GM23338 (cell line): ENCODE measurements at regions not wholly inside any gene's neighbourhood (a gene's known extent, or its start where the extent isn't known, plus 50 kb on each side); places are given as distances from the start of the nearest gene placed in this dataset.

Source experiments
- ATAC-seq: fragments of 200-7000 bp; cut with Tn5 transposase; 3 replicates; pipeline ENCODE4 v1.9.1; 2020
- DNase-seq: peaks from one replicate; pipeline ENCODE4 v3.0.0-alpha.2; 2015; ENCODE audit warnings: low spot score
- H2AFZ ChIP-seq: fragments of 200-600 bp; sonication (generic); 2 replicates; pipeline ENCODE4 v1.8.0; 2016; ENCODE audit warnings: antibody characterized with exemption, mild to moderate bottlenecking, moderate library complexity
- H3F3A ChIP-seq: fragments of 200-600 bp; sonication (generic); replicated peaks from 2 replicates; pipeline ENCODE4 v1.8.0; 2017; ENCODE audit warnings: antibody characterized with exemption, mixed run types, low read depth
- H3K27ac ChIP-seq: fragments of 200-600 bp; sonication (generic); 2 replicates; pipeline ENCODE4 v1.6.1; 2016; ENCODE audit warnings: low read depth
- H3K27me3 ChIP-seq: fragments of 200-600 bp; sonication (generic); 2 replicates; pipeline ENCODE4 v1.8.0; 2016; ENCODE audit warnings: mild to moderate bottlenecking, mixed run types, moderate library complexity; ENCODE audit not compliant: insufficient read depth
- H3K36me3 ChIP-seq: fragments of 200-600 bp; sonication (generic); 2 replicates; pipeline ENCODE4 v1.8.0; 2016; ENCODE audit warnings: mild to moderate bottlenecking; ENCODE audit not compliant: insufficient read depth
- H3K4me1 ChIP-seq: fragments of 200-600 bp; sonication (generic); 2 replicates; pipeline ENCODE4 v1.8.0; 2016; ENCODE audit warnings: mild to moderate bottlenecking, moderate library complexity; ENCODE audit not compliant: insufficient read depth
- H3K4me2 ChIP-seq: fragments of 200-600 bp; sonication (generic); 2 replicates; pipeline ENCODE4 v1.7.1; 2017; ENCODE audit warnings: mixed run types
- H3K4me3 ChIP-seq: fragments of 200-600 bp; sonication (generic); 2 replicates; pipeline ENCODE4 v1.6.1; 2016; ENCODE audit warnings: mixed run types
- H3K79me2 ChIP-seq: fragments of 200-600 bp; sonication (generic); replicated peaks from 2 replicates; pipeline ENCODE4 v1.8.0; 2017; ENCODE audit warnings: mild to moderate bottlenecking; ENCODE audit not compliant: insufficient read depth
- H3K9me2 ChIP-seq: fragments of 200-600 bp; sonication (generic); 2 replicates; pipeline ENCODE4 v1.8.0; 2017; ENCODE audit not compliant: insufficient read depth
- H4K20me1 ChIP-seq: fragments of 200-600 bp; sonication (generic); replicated peaks from 2 replicates; pipeline ENCODE4 v1.8.0; 2017; ENCODE audit warnings: mild to moderate bottlenecking; ENCODE audit not compliant: insufficient read depth
- H3K27ac Mint-ChIP-seq: 2 replicates; pipeline ENCODE4 v1.8.0; 2020; ENCODE audit warnings: inconsistent platforms, mild to moderate bottlenecking, moderate library complexity, mixed read lengths
- H3K27me3 Mint-ChIP-seq: 3 replicates; pipeline ENCODE4 v1.8.0; 2022; ENCODE audit warnings: low read depth, mild to moderate bottlenecking, moderate library complexity, mixed read lengths, inconsistent platforms; ENCODE audit not compliant: insufficient read depth, poor library complexity
- H3K36me3 Mint-ChIP-seq: 3 replicates; pipeline ENCODE4 v1.8.0; 2021; ENCODE audit warnings: low read depth, mild to moderate bottlenecking, inconsistent platforms, moderate library complexity, mixed read lengths
- H3K4me1 Mint-ChIP-seq: 3 replicates; pipeline ENCODE4 v1.8.0; 2020; ENCODE audit warnings: mild to moderate bottlenecking, inconsistent platforms, mixed read lengths
- H3K4me3 Mint-ChIP-seq: 3 replicates; pipeline ENCODE4 v1.8.0; 2021; ENCODE audit warnings: moderate library complexity, mild to moderate bottlenecking, inconsistent platforms, mixed read lengths
- H3K9me3 Mint-ChIP-seq: 3 replicates; pipeline ENCODE4 v1.8.0; 2020; ENCODE audit warnings: moderate library complexity, mild to moderate bottlenecking, inconsistent platforms, mixed read lengths
- CREB1 ChIP-seq: fragments of 250-450 bp; sonication (Bioruptor Pico); IDR thresholded peaks from 2 replicates; pipeline ENCODE4 v1.5.0; 2020; ENCODE audit warnings: low read depth, mild to moderate bottlenecking, moderate library complexity
- CTCF ChIP-seq, 2 experiments: fragments of 200-600 bp in 1 of 2; sonication (generic) in 1 of 2; conservative IDR thresholded peaks; 2 replicates each; pipeline versions ENCODE4 v1.5.1 to v1.6.1; 2016 to 2017; ENCODE audit warnings: antibody characterized with exemption in 2 of 2, low read depth in 2 of 2, mild to moderate bottlenecking in 2 of 2, moderate library complexity in 1 of 2
- ETS1 ChIP-seq: IDR thresholded peaks from 2 replicates; pipeline ENCODE4 v1.6.1; 2016; ENCODE audit warnings: antibody characterized with exemption
- EZH2 ChIP-seq: fragments of 200-600 bp; sonication (generic); IDR thresholded peaks from one replicate; pipeline ENCODE4 v1.8.0; 2017; ENCODE audit warnings: antibody characterized with exemption, mild to moderate bottlenecking, low read depth; ENCODE audit not compliant: unreplicated experiment
- EZH2phosphoT487 ChIP-seq: fragments of 200-600 bp; sonication (generic); IDR thresholded peaks from one replicate; pipeline ENCODE4 v1.8.1; 2018; ENCODE audit warnings: antibody characterized with exemption; ENCODE audit not compliant: unreplicated experiment
- JUNB ChIP-seq: IDR thresholded peaks from one replicate; pipeline ENCODE4 v1.6.1; 2016; ENCODE audit warnings: antibody characterized with exemption; ENCODE audit not compliant: unreplicated experiment
- NANOG ChIP-seq: IDR thresholded peaks from 2 replicates; pipeline ENCODE4 v1.6.1; 2016; ENCODE audit warnings: antibody characterized with exemption, borderline replicate concordance
- POLR2AphosphoS5 ChIP-seq: IDR thresholded peaks from 2 replicates; pipeline ENCODE4 v1.6.1; 2016; ENCODE audit warnings: antibody characterized with exemption, low read depth
- REST ChIP-seq: IDR thresholded peaks from one replicate; pipeline ENCODE4 v1.6.1; 2018; ENCODE audit warnings: antibody characterized with exemption; ENCODE audit not compliant: unreplicated experiment
- STAT1 ChIP-seq: IDR thresholded peaks from one replicate; pipeline ENCODE4 v1.6.1; 2016; ENCODE audit warnings: antibody characterized with exemption; ENCODE audit not compliant: unreplicated experiment
- ZNF114 ChIP-seq: fragments of 250-450 bp; sonication (Bioruptor Pico); IDR thresholded peaks from 2 replicates; pipeline ENCODE4 v1.5.0; 2020; ENCODE audit warnings: mild to moderate bottlenecking, moderate library complexity
- ZNF331 ChIP-seq: fragments of 250-450 bp; sonication (Bioruptor Pico); IDR thresholded peaks from 2 replicates; pipeline ENCODE4 v1.5.0; 2020; ENCODE audit warnings: low read depth, mild to moderate bottlenecking, moderate library complexity
- ZNF462 ChIP-seq: fragments of 250-450 bp; sonication (Bioruptor Pico); IDR thresholded peaks from 2 replicates; pipeline ENCODE4 v1.5.0; 2020; ENCODE audit warnings: mild to moderate bottlenecking, moderate library complexity

- H3K4me3 Mint-ChIP-seq = no peak overlapping the region
- H3K27me3 ChIP-seq = no peaks in the 10 kb centered on the region
- no peaks in the 10 kb centered on the region for H4K20me1 ChIP-seq
- peaks cover 11% of the 10 kb centered on the region; the same call in 1 of the 2 replicates for H3K9me2 ChIP-seq
- no peaks in the 10 kb centered on the region for H3K4me1 ChIP-seq
- H2AFZ ChIP-seq = no peak overlapping the region
- peaks cover 5% of the 10 kb centered on the region; the same call in 1 of the 2 replicates for H3K36me3 ChIP-seq
- ATAC-seq (no peak), DNase-seq (no peak)
- no peak for TF ChIP-seq NANOG
- no peak for TF ChIP-seq STAT1
- no peak for TF ChIP-seq ZNF114 (CRISPR knock-in tag)
- TF ChIP-seq ETS1 = no peak
- no peak for TF ChIP-seq POLR2AphosphoS5
- no peak for TF ChIP-seq JUNB
- TF ChIP-seq ZNF462 = no peak
- TF ChIP-seq REST = no peak
- no peak for TF ChIP-seq CTCF (conservative IDR thresholded peaks at IDR 0.05; ENCODE audit: low read depth in 2 of 2)
- no peak for TF ChIP-seq ZNF331
- no peak for TF ChIP-seq EZH2phosphoT487
- no peak for TF ChIP-seq EZH2
- TF ChIP-seq CREB1 (CRISPR knock-in tag) = no peak
- H3K36me3 Mint-ChIP-seq = no peaks in the 10 kb centered on the region
- H3K79me2 ChIP-seq = no peaks in the 10 kb centered on the region
- no peak overlapping the region for H3K27ac Mint-ChIP-seq
- no peak overlapping the region for H3K4me3 ChIP-seq
- no peaks in the 10 kb centered on the region; the same call in 2 of the 3 replicates for H3K9me3 Mint-ChIP-seq
- no peaks in the 10 kb centered on the region for H3F3A ChIP-seq
- H3K4me2 ChIP-seq = no peak overlapping the region
- no peaks in the 10 kb centered on the region for H3K27me3 Mint-ChIP-seq
- no peak overlapping the region for H3K27ac ChIP-seq
- H3K4me1 Mint-ChIP-seq = no peaks in the 10 kb centered on the region
Measured at GRCh38 chr11:104328512-104328907, 164.6 kb upstream of the PDGFD start.
